ENCODE measurements at regions not wholly inside any gene's neighbourhood (a gene's known extent, or its start where the extent isn't known, plus 50 kb on each side); places are given as distances from the start of the nearest gene placed in this dataset.

DNA sequence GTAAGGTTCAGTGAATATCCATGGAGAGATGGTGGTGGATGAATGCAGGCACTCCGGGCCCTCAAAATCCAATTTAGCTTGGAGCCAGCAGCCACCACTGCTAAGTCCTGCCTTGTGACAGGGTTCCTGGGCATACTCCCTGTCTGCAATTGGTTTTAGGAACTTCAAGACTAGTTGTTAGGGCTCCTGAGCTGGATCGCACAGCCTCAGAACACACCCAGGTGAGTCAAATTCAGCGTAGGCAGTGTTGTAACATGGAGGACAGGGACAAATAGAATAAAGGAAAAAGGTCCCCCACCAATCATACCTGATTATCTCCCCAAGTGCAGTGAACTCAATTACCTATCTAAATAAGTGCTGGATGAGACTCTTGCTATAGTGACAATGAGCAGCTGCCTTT is 74.6 kb downstream of the PERP start:
- DNase-seq: no peak
- no peak overlapping the region for H3K4me3 ChIP-seq
- no peaks in the 10 kb centered on the region for H3K27me3 ChIP-seq (replicated peaks in 1 of 7)
- no peaks in the 10 kb centered on the region for H3K36me3 ChIP-seq
- H3K4me1 ChIP-seq: no peaks in the 10 kb centered on the region
- intact Hi-C loops (cut with DNase I; ENCODE audit: low total_unique reads): no loop called here
- no peak for TF ChIP-seq POLR2AphosphoS5 (IDR thresholded peaks at IDR 0.05)
- TF ChIP-seq, protein P1, sequence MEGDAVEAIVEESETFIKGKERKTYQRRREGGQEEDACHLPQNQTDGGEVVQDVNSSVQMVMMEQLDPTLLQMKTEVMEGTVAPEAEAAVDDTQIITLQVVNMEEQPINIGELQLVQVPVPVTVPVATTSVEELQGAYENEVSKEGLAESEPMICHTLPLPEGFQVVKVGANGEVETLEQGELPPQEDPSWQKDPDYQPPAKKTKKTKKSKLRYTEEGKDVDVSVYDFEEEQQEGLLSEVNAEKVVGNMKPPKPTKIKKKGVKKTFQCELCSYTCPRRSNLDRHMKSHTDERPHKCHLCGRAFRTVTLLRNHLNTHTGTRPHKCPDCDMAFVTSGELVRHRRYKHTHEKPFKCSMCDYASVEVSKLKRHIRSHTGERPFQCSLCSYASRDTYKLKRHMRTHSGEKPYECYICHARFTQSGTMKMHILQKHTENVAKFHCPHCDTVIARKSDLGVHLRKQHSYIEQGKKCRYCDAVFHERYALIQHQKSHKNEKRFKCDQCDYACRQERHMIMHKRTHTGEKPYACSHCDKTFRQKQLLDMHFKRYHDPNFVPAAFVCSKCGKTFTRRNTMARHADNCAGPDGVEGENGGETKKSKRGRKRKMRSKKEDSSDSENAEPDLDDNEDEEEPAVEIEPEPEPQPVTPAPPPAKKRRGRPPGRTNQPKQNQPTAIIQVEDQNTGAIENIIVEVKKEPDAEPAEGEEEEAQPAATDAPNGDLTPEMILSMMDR (IDR thresholded peaks at IDR 0.05 in 8 of 11, conservative IDR thresholded peaks at IDR 0.05 in 3 of 11): no peak
- no peak for TF ChIP-seq POLR2A (IDR thresholded peaks at IDR 0.05)
- H3K9me3 ChIP-seq: no peaks in the 10 kb centered on the region
- WGBS, 5 donors: 90 to 100% (median 96%) methylated on average over 3 of the region's 3 CpGs
- H3K27ac ChIP-seq: no peak overlapping the region

DNA sequence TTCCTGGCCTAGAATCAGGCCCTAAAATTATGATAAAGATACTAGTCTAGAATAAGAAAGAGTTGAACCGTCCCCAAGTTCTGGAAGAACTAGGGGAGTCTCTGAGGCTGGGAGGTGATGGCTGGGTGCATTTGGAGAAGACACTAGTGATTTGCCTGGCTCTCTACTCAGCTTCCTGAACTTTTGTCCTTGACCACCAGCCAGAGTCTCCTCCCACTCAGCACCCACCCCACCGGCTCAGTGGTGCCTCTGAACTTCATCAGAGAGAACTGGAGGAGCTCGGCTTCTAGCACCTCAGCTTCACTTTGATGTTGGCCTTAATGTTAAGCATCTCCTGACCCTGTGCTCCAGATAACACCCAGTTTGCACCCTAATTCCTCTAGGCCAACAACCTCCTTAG is 73.0 kb downstream of the PERP start:
- no peaks in the 10 kb centered on the region for H3K27me3 ChIP-seq (replicated peaks in 1 of 7)
- intact Hi-C loops (cut with DNase I; ENCODE audit: low total_unique reads): no loop called here
- no peak overlapping the region for H3K4me3 ChIP-seq
- no peak overlapping the region for H3K27ac ChIP-seq
- WGBS, 5 donors: 70 to 93% (median 88%) methylated on average over 3 of the region's 3 CpGs
- TF ChIP-seq POLR2AphosphoS5 (IDR thresholded peaks at IDR 0.05) (no peak), POLR2A (IDR thresholded peaks at IDR 0.05) (no peak)
- TF ChIP-seq, protein P1 (IDR thresholded peaks at IDR 0.05 in 8 of 11, conservative IDR thresholded peaks at IDR 0.05 in 3 of 11): no peak
- H3K36me3 ChIP-seq: no peaks in the 10 kb centered on the region
- no peak for DNase-seq
- no peaks in the 10 kb centered on the region for H3K4me1 ChIP-seq
- H3K9me3 ChIP-seq: no peaks in the 10 kb centered on the region

DNA sequence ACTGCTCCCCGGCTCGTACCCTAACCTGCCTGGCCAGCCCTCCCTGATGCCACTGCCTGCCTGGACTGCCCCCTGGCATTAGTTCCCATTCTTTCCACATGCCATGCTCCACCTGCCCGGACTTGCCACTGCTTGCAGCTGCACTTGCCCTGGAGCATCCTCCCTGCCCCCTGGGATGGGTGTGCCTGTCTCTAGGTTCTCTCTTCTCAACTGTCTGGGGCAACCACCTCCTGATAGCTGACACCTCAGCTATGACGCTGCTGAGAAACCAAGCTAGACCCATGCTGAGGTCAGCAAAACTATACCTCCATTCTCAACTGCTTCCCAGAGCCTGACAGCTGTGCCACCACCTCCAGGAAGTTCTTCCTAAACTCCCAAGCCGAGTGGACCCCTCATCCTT is 72.1 kb downstream of the PERP start:
- Histone ChIP-seq H3K4me3 (no peak overlapping the region), H3K9me3 (no peaks in the 10 kb centered on the region), H3K27me3 (replicated peaks in 1 of 7) (no peaks in the 10 kb centered on the region), H3K27ac (no peak overlapping the region), H3K4me1 (no peaks in the 10 kb centered on the region), H3K36me3 (no peaks in the 10 kb centered on the region)
- DNase-seq: no peak
- TF ChIP-seq POLR2AphosphoS5 (IDR thresholded peaks at IDR 0.05): no peak
- TF ChIP-seq, protein P1 (IDR thresholded peaks at IDR 0.05 in 8 of 11, conservative IDR thresholded peaks at IDR 0.05 in 3 of 11): no peak
- no peak for TF ChIP-seq POLR2A (IDR thresholded peaks at IDR 0.05)
- intact Hi-C loops (cut with DNase I; ENCODE audit: low total_unique reads): no loop called here
- WGBS, 5 donors: 83 to 93% (median 84%) methylated on average over 5 of the region's 5 CpGs

DNA sequence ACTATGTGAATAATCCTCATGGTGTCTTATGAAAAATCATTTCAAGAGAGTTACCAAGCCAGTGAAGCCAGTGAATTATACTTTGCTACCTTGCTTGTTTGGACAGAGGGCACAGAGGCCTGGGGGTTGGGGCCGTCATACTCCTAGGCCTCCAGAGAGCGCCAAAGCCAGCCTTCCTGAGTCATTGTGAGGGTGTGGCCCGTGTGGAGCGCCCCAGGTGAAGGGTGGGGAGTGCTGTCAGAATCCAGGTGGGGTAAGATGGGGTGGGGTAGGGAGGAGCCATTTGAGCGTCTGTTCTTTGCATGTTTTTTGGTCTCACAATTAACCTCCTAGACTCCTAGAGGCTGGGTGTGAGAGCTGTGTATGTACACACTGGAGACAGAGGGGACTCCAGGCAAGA is 71.1 kb downstream of the PERP start:
- no peak for DNase-seq
- intact Hi-C loops (cut with DNase I; ENCODE audit: low total_unique reads): no loop called here
- TF ChIP-seq POLR2AphosphoS5 (IDR thresholded peaks at IDR 0.05): no peak
- TF ChIP-seq, protein P1 (IDR thresholded peaks at IDR 0.05 in 8 of 11, conservative IDR thresholded peaks at IDR 0.05 in 3 of 11): no peak
- TF ChIP-seq POLR2A (IDR thresholded peaks at IDR 0.05): no peak
- Histone ChIP-seq H3K4me3 (no peak overlapping the region), H3K4me1 (no peaks in the 10 kb centered on the region), H3K27ac (no peak overlapping the region), H3K9me3 (no peaks in the 10 kb centered on the region), H3K36me3 (no peaks in the 10 kb centered on the region), H3K27me3 (replicated peaks in 1 of 7) (no peaks in the 10 kb centered on the region)
- WGBS, 5 donors: 78 to 85% (median 80%) methylated on average over 5 of the region's 5 CpGs
